Uterus (tissue), 2 donors: ENCODE measurements at regions not wholly inside any gene's neighbourhood (a gene's known extent, or its start where the extent isn't known, plus 50 kb on each side); places are given as distances from the start of the nearest gene placed in this dataset.

Source experiments
- CTCF ChIP-seq, 4 experiments: fragments of 200-600 bp in 2 of 4; fragments of 450-650 bp in 2 of 4; sonication (generic) in 2 of 4; IDR thresholded peaks; one replicate each; pipeline ENCODE4 v1.5.1; 2016 to 2019; ENCODE audit warnings: antibody characterized with exemption in 4 of 4, mild to moderate bottlenecking in 2 of 4, moderate library complexity in 1 of 4
- POLR2A ChIP-seq, 2 donors: fragments of 450-650 bp; IDR thresholded peaks; one replicate each; pipeline ENCODE4 v1.6.1; 2016; ENCODE audit warnings: antibody characterized with exemption in 2 of 2, mild to moderate bottlenecking in 1 of 2, moderate library complexity in 1 of 2

DNA sequence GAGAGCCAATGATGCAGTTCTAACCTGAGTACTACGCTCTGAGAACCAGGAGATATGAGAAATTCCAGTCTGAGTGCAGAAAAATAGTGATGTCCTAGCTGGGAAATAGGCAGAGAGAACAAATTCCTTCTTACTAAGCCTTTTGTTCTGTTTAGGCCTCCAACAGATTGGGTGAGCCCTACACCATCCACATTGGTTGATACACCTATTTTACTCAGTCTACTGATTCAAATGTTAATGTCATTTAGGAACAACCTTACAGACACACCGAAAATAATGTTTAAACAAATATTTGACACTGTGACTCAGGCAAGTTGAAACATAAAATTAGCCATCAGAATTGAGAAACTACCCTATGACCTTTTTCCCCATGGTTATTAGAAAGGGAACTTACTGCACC is 333.9 kb upstream of the IZUMO3 start:
- TF ChIP-seq CTCF (IDR thresholded peaks at IDR 0.05) (no peak), POLR2A (IDR thresholded peaks at IDR 0.05) (no peak)
